ENCODE measurements at regions not wholly inside any gene's neighbourhood (a gene's known extent, or its start where the extent isn't known, plus 50 kb on each side); places are given as distances from the start of the nearest gene placed in this dataset.

DNA sequence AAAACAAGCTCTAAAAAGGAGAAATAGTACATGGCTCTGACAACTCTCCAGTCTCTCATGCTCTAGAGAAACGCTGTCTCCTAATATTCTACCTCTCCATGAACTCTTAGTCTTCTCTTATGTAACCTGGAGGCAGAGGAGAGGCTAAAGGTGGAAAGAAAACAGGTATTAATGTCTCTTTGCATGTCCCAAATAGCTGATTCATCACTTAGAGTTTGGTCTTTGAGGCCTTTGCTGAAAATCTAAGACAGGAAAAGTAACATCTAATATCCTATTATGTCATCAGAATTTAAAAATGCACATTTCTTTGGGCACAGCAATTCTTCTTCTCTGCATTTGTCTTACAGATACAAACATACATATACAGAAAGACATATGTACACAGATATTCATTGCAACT, 127.2 kb downstream of the DHRS2 start:
- no peak for TF ChIP-seq SP1 (IDR thresholded peaks at IDR 0.05)
- no peak for TF ChIP-seq BHLHE40 (IDR thresholded peaks at IDR 0.05; ENCODE audit: borderline replicate concordance)
- no peak for TF ChIP-seq PKNOX1 (IDR thresholded peaks at IDR 0.05)
- no peak for TF ChIP-seq FOXM1 (IDR thresholded peaks at IDR 0.05; ENCODE audit: borderline replicate concordance)
- TF ChIP-seq SUZ12 (IDR thresholded peaks at IDR 0.05) = no peak
- no peak for TF ChIP-seq TARDBP (IDR thresholded peaks at IDR 0.05)
- no peak for TF ChIP-seq ZNF384 (IDR thresholded peaks at IDR 0.05)
- no peak for TF ChIP-seq FOXA1 (IDR thresholded peaks at IDR 0.05)
- no peak for TF ChIP-seq FOXK2 (IDR thresholded peaks at IDR 0.05)
- no peak for TF ChIP-seq CTBP1 (IDR thresholded peaks at IDR 0.05; ENCODE audit: borderline replicate concordance)
- no peak for TF ChIP-seq NFRKB (IDR thresholded peaks at IDR 0.05)
- no peak for TF ChIP-seq ARNT (IDR thresholded peaks at IDR 0.05)
- TF ChIP-seq L3MBTL2 (conservative IDR thresholded peaks at IDR 0.05) = no peak
- TF ChIP-seq ELF4 (IDR thresholded peaks at IDR 0.05) = no peak

Data from HEK293T (cell line).